SH-SY5Y (cell line): ENCODE measurements at regions not wholly inside any gene's neighbourhood (a gene's known extent, or its start where the extent isn't known, plus 50 kb on each side); places are given as distances from the start of the nearest gene placed in this dataset.

ENCODE experiments used
- GATA2 ChIP-seq: IDR thresholded peaks from 2 replicates; pipeline ENCODE4 v1.6.1; 2011; ENCODE audit warnings: mild to moderate bottlenecking, low read depth, low read length
- GATA3 ChIP-seq: IDR thresholded peaks from 2 replicates; pipeline ENCODE4 v1.6.1; 2011; ENCODE audit warnings: low read depth, mild to moderate bottlenecking, low read length, moderate library complexity

- TF ChIP-seq GATA2 = no peak
- TF ChIP-seq GATA3 = no peak
Measured at GRCh38 chr15:96849271-96849900, 518.9 kb downstream of the NR2F2 start.
